ENCODE measurements at regions not wholly inside any gene's neighbourhood (a gene's known extent, or its start where the extent isn't known, plus 50 kb on each side); places are given as distances from the start of the nearest gene placed in this dataset.

DNA sequence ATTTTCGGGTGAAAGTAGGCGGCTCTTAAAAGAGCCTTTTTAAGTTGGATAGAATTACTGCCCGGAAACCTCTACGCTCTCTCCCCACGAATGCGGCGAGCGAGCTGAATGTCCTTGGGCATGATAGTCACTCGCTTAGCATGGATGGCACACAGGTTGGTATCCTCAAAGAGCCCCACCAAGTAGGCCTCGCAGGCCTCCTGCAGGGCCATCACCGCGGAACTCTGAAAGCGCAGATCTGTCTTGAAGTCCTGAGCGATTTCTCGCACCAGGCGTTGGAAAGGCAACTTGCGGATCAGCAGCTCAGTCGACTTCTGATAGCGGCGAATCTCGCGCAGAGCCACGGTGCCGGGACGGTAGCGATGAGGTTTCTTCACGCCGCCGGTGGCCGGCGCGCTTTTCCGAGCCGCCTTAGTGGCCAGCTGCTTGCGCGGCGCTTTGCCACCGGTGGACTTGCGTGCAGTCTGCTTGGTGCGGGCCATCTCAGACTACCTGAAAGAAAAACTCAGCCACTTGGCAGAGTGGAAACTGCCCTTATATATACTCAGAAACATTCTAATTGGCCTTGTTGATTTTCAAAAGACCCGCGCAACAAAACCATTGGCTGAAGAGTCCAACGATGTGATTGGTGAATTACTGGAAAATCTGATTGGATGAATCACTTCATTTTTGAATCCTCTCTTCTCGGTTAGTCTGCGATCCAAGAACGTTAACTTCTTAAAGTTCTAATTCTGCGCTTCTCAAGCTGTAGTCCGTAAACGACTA, 93.9 kb upstream of the BTN3A2 start:
- H3K36me3 ChIP-seq, result no peaks in the 10 kb centered on the region
- intact Hi-C loops (cut with DNase I), result loop anchor here in 1 of 4 donors (2.0 kb wide), 1 partner anchor 54 kb away; a partner anchor contains a TSS
- peaks cover 2% of the 10 kb centered on the region for H3K4me1 ChIP-seq (ENCODE audit: insufficient read depth)
- no peaks in the 10 kb centered on the region for H3K27me3 ChIP-seq
- 3 to 7% (median 5%) methylated on average over 49 of the region's 49 CpGs for WGBS, 3 donors
- peak in 4 of 5 donors; percentile 20 to 65 (median 42) for DNase-seq
- H3K4me3 ChIP-seq, result peak overlapping the region; percentile 34
- H3K27ac ChIP-seq, result peak overlapping the region in 1 of 2 donors; percentile 51
- TF ChIP-seq, protein P1, sequence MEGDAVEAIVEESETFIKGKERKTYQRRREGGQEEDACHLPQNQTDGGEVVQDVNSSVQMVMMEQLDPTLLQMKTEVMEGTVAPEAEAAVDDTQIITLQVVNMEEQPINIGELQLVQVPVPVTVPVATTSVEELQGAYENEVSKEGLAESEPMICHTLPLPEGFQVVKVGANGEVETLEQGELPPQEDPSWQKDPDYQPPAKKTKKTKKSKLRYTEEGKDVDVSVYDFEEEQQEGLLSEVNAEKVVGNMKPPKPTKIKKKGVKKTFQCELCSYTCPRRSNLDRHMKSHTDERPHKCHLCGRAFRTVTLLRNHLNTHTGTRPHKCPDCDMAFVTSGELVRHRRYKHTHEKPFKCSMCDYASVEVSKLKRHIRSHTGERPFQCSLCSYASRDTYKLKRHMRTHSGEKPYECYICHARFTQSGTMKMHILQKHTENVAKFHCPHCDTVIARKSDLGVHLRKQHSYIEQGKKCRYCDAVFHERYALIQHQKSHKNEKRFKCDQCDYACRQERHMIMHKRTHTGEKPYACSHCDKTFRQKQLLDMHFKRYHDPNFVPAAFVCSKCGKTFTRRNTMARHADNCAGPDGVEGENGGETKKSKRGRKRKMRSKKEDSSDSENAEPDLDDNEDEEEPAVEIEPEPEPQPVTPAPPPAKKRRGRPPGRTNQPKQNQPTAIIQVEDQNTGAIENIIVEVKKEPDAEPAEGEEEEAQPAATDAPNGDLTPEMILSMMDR (IDR thresholded peaks at IDR 0.05), result no peak
- H3K9me3 ChIP-seq, result peaks cover 0 to 4% of the 10 kb centered on the region in 2 donors

DNA sequence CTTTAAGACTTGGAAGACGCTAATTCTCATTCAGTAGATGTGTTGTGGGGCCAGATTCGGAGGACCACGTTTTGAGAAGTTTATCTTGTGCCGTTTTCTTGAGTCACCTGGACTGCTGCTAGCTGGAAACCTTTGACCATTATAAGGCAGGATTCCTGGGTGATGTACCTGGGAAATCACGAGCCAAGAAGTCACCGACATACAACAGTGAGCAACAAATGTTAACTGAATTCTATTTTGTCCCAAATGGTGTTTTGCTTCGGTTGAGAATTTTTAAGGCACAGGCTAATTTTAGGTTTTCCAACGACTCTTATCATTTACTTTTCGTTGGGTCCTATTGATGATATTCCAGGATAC, 93.4 kb upstream of the BTN3A2 start:
- H3K9me3 ChIP-seq, result peaks cover 0 to 4% of the 10 kb centered on the region in 2 donors
- intact Hi-C loops (cut with DNase I), result loop anchor here in 1 of 4 donors (2.0 kb wide), 1 partner anchor 55 kb away; a partner anchor contains a TSS
- peak overlapping the region; percentile 34 for H3K4me3 ChIP-seq
- no peaks in the 10 kb centered on the region for H3K27me3 ChIP-seq
- WGBS, 3 donors, result 3% methylated on average over 9 of the region's 9 CpGs
- no peaks in the 10 kb centered on the region for H3K36me3 ChIP-seq
- TF ChIP-seq, protein P1 (IDR thresholded peaks at IDR 0.05), result no peak
- no peak for TF ChIP-seq EP300 (IDR thresholded peaks at IDR 0.05)
- TF ChIP-seq POLR2A (IDR thresholded peaks at IDR 0.05), result no peak
- DNase-seq, result no peak
- peaks cover 2% of the 10 kb centered on the region for H3K4me1 ChIP-seq (ENCODE audit: insufficient read depth)
- H3K27ac ChIP-seq, result peak overlapping the region in 1 of 2 donors; percentile 51

DNA sequence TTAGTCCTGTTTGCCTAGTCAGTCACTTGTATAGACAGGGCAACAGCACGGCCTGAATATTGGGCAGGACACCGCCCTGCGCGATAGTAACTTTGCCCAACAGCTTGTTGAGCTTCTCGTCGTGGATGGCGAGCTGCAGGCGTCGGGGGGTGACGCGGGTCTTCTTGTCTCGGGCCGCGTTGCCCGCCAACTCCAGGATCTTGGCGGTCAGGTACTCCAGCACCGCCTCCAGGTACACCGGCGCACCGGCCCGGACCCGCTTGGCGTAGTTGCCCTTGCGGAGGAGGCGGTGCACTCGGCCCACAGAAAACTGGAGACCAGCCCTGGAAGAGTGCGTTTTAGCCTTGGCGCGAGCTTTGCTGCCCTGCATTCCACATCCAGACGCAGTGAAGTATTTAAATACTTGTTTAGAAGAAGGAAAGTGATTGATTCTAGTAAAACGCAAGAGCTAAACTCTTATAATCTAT, 92.8 kb upstream of the BTN3A2 start:
- peaks cover 0 to 4% of the 10 kb centered on the region in 2 donors for H3K9me3 ChIP-seq
- H3K27ac ChIP-seq, result peak overlapping the region in 1 of 2 donors; percentile 51
- intact Hi-C loops (cut with DNase I), result no loop called here
- 3 to 4% (median 4%) methylated on average over 30 to 31 of the region's 31 CpGs for WGBS, 3 donors
- TF ChIP-seq EP300 (IDR thresholded peaks at IDR 0.05), result no peak
- no peak for TF ChIP-seq POLR2A (IDR thresholded peaks at IDR 0.05)
- TF ChIP-seq, protein P1 (IDR thresholded peaks at IDR 0.05), result no peak
- no peaks in the 10 kb centered on the region for H3K36me3 ChIP-seq
- no peaks in the 10 kb centered on the region for H3K27me3 ChIP-seq
- H3K4me1 ChIP-seq (ENCODE audit: insufficient read depth), result peaks cover 2% of the 10 kb centered on the region
- H3K4me3 ChIP-seq, result peak overlapping the region; percentile 34
- peak; percentile 24 to 53 (median 35) for DNase-seq

DNA sequence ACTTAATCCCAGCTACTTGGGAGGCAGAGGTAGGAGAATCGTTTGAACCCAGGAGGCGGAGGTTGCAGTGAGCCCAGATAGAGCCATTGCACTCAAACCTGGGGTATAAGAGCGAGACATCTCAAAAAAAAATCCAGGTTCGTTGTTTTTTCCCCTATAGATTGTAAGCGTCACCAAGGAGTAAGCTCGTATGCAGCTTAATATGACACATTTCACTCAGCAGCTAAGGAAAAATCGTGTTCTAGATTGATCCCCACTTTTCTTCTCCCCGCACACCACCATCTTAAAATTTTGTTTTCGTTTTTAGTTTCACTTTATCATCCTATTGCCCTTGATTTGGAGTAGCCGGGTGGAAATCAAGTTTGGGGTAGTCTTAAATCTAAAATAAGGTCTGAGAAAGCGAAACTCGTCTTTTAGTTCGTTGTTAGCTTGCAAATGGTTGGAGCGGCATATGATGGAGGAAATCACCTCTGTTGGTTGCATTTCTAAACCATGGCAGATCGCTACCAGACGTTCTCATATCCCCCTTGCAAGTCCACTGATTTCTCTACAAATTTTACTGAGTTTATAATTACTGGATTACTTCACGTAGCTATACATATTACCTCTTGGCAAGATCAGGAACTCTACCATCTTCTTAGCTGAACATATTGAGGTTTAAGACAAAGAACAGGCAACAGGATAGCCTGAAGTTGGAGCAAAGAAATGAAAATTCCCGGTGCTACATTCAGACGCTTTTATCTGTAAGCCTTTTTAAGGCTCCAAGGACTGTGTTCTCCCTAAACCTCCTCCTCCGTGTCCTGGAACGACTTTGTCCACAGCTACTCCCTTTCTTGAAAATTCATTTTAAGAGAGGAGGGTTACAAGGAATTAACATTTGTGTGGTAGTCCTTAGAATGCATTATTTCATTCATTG, 91.1 kb upstream of the BTN3A2 start:
- DNase-seq, result no peak
- Histone ChIP-seq H3K4me3 (peak overlapping the region; percentile 30), H3K4me1 (ENCODE audit: insufficient read depth) (peaks cover 2% of the 10 kb centered on the region), H3K9me3 (peaks cover 0 to 4% of the 10 kb centered on the region in 2 donors), H3K27ac (peak overlapping the region in 1 of 2 donors; percentile 68), H3K27me3 (no peaks in the 10 kb centered on the region), H3K36me3 (no peaks in the 10 kb centered on the region)
- intact Hi-C loops (cut with DNase I), result no loop called here
- TF ChIP-seq, protein P1 (IDR thresholded peaks at IDR 0.05), result no peak
- TF ChIP-seq EP300 (IDR thresholded peaks at IDR 0.05) (no peak), POLR2A (IDR thresholded peaks at IDR 0.05) (no peak)
- WGBS, 3 donors, result 3 to 7% (median 4%) methylated on average over 21 of the region's 21 CpGs
